Effector memory CD4-positive, alpha-beta T cell (primary cell): ENCODE measurements at regions not wholly inside any gene's neighbourhood (a gene's known extent, or its start where the extent isn't known, plus 50 kb on each side); places are given as distances from the start of the nearest gene placed in this dataset.

Experiments used
- DNase-seq, 3 donors: peaks; one replicate each; pipeline ENCODE4 v3.0.0-alpha.2; 2020
- H3K27ac ChIP-seq: 2 replicates; pipeline ENCODE4 v1.7.0; 2013; ENCODE audit warnings: mild to moderate bottlenecking, low read length, moderate library complexity; ENCODE audit not compliant: insufficient read depth, poor library complexity, severe bottlenecking
- H3K27me3 ChIP-seq: replicated peaks from 2 replicates; pipeline ENCODE4 v1.7.0; 2013; ENCODE audit warnings: mild to moderate bottlenecking, low read length; ENCODE audit not compliant: insufficient read depth, control insufficient read depth, poor library complexity, severe bottlenecking
- H3K36me3 ChIP-seq: 2 replicates; pipeline ENCODE4 v1.7.0; 2013; ENCODE audit warnings: mild to moderate bottlenecking, low read length, moderate library complexity; ENCODE audit not compliant: control insufficient read depth, insufficient read depth
- H3K4me1 ChIP-seq: 2 replicates; pipeline ENCODE4 v1.7.0; 2013; ENCODE audit warnings: low read length, mild to moderate bottlenecking; ENCODE audit not compliant: control insufficient read depth, insufficient read depth, poor library complexity, severe bottlenecking
- H3K4me3 ChIP-seq: 2 replicates; pipeline ENCODE4 v1.7.0; 2013; ENCODE audit warnings: low read length, low read depth, mild to moderate bottlenecking; ENCODE audit not compliant: insufficient read depth, poor library complexity, severe bottlenecking
- H3K9me3 ChIP-seq: 2 replicates; pipeline ENCODE4 v1.7.0; 2013; ENCODE audit warnings: mild to moderate bottlenecking, low read length, moderate library complexity; ENCODE audit not compliant: control insufficient read depth

DNA sequence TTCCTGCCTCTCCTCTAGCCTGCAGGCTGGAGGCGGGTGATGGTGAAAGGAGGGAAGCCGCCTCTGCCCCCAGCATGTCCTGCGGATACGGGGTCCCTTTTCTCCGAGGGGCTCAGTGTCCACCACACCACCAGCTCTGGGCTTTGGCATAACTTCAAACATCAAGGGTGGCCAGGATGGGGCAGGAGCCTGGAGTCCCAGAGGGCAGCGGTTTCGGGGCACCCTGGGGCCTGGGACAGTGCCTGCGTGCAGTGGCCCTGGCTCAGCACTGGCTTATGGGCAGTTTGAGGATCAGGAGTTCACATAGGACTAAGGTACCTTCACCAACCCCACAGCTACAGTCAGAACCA, 85.5 kb upstream of the GPC1 start:
- Histone ChIP-seq H3K27me3 (no peaks in the 10 kb centered on the region), H3K36me3 (no peaks in the 10 kb centered on the region), H3K27ac (no peak overlapping the region), H3K4me1 (no peaks in the 10 kb centered on the region), H3K4me3 (no peak overlapping the region), H3K9me3 (no peaks in the 10 kb centered on the region)
- DNase-seq = no peak

- no peak for DNase-seq
- no peaks in the 10 kb centered on the region for H3K27me3 ChIP-seq
- H3K9me3 ChIP-seq = no peaks in the 10 kb centered on the region
- H3K27ac ChIP-seq = no peak overlapping the region
- H3K4me1 ChIP-seq = no peaks in the 10 kb centered on the region
- H3K36me3 ChIP-seq = no peaks in the 10 kb centered on the region
- H3K4me3 ChIP-seq = no peak overlapping the region
These were observed 84.8 kb upstream of the GPC1 start for GRCh38 chr2:240350696-240351087.

GRCh38 chr2:240351088-240351741, 84.2 kb upstream of the GPC1 start:
- Histone ChIP-seq H3K27me3 (no peaks in the 10 kb centered on the region), H3K36me3 (no peaks in the 10 kb centered on the region), H3K4me3 (no peak overlapping the region), H3K4me1 (no peaks in the 10 kb centered on the region), H3K27ac (no peak overlapping the region), H3K9me3 (no peaks in the 10 kb centered on the region)
- DNase-seq = no peak

DNA sequence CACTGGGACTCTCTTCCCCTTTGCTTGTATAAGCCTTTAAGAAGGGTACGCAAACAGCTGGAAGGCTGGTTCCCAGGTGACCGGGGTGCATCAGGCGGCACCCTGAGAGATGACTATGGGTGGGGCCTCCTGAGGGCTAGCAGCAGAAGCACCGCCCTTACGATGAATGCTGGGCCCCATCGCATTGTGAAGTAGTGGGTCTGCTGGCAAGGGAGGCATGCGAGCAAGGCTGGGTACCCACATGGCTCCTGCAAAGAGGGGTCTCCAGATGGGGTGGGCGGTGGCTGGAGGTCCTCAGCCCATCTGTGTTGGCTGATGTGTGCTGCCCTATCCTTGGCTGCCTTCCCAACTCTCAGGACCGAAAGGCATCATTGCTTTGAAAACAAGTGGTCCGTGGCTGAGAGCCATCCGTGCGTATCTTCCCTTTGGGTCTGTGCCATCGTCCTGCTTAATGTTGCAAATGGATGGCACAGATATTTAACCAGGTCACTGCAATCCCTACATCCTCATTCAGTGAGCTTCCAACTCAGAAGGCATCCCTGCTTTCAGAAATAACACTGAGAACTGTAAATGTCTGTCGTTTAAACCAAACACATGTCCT, 83.5 kb upstream of the GPC1 start:
- H3K4me3 ChIP-seq = no peak overlapping the region
- no peak overlapping the region for H3K27ac ChIP-seq

DNA sequence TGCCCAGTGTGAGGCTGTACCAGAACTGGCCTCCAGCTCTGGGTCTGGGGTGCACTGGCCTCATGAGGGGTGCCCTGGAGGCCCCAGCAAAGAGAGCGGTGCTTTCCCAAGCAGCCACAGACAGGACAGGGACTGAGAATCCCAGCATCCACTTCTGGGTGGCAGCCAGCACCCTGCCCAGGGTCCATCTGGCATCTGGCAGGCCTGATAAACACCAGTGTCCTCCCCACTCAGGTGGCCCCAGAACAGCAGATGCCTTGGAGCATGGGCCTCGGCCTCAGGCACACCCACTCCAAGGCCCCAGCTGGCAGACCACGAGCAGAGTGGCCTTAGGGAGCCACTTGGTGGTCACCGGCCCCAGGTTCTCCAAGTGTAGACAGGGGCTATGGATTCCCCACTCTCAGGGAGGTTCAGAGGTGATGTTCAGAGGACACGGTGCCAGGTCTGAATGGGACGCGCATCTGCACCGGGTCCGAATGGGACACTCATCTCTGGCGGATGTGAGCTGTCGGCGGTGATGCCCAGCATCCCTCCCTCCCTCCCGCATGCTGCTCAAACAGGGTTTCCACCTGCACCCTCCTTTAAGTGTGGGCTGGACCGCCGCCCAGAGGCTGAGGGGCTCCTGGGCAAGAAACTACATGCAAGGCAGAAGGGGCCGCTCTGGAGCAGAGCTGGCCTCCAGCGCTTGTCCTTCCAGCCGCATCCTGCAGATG, 82.2 kb upstream of the GPC1 start:
- Histone ChIP-seq H3K9me3 (no peaks in the 10 kb centered on the region), H3K27me3 (no peaks in the 10 kb centered on the region), H3K27ac (no peak overlapping the region), H3K4me3 (no peak overlapping the region), H3K4me1 (no peaks in the 10 kb centered on the region), H3K36me3 (no peaks in the 10 kb centered on the region)
- no peak for DNase-seq

More for the DNA sequence above, 83.5 kb upstream of the GPC1 start:
- H3K27me3 ChIP-seq = no peaks in the 10 kb centered on the region
- H3K36me3 ChIP-seq = no peaks in the 10 kb centered on the region
- H3K4me1 ChIP-seq = no peaks in the 10 kb centered on the region
- no peaks in the 10 kb centered on the region for H3K9me3 ChIP-seq
- DNase-seq = no peak

DNA sequence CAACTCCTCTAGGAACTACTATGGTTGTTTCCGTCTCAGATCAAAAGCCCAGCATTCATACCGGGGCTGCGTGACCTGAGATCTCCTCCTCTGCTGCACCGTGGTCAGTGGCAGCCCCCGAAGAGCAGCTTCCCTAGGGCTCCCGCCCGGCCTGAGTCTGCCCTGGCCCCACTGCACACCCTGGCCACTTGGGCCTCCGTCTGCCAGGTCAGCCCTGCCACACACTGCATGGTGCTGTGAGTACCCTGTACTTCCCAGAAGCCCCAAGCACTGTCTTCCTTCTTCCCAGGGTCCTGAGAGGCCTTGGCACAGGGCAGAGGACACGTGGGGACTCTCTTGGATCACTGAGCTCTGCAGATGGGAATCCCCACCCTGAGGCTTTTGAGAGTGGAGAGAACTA, 81.5 kb upstream of the GPC1 start:
- Histone ChIP-seq H3K27me3 (no peaks in the 10 kb centered on the region), H3K27ac (no peak overlapping the region), H3K4me3 (no peak overlapping the region), H3K4me1 (no peaks in the 10 kb centered on the region), H3K36me3 (no peaks in the 10 kb centered on the region), H3K9me3 (no peaks in the 10 kb centered on the region)
- no peak for DNase-seq

- Histone ChIP-seq H3K36me3 (no peaks in the 10 kb centered on the region), H3K27ac (no peak overlapping the region), H3K27me3 (no peaks in the 10 kb centered on the region), H3K4me3 (no peak overlapping the region), H3K4me1 (no peaks in the 10 kb centered on the region), H3K9me3 (no peaks in the 10 kb centered on the region)
- no peak for DNase-seq
These were observed 80.2 kb upstream of the GPC1 start for GRCh38 chr2:240355001-240355891.

DNA sequence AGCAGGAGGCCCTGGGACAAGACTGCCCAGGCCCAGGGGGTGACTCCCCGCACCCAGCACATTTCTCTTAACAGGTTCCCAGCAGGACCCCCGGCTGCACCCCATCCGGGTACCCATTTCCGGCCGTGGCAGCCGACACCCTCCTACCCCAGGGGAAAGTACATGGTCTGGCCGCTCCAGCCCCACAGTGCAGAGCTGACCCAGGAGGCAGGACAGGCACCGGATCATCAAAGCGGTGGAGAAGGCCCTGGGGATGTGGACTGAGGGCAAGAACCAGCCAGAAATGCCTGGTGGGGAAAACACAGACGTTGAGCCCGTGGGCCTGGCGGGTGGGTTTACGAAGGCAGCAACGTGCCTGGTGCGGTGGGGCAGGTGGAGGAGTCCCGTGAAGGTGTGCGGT, 79.5 kb upstream of the GPC1 start:
- H3K27me3 ChIP-seq = no peaks in the 10 kb centered on the region
- no peak overlapping the region for H3K27ac ChIP-seq
- no peak overlapping the region for H3K4me3 ChIP-seq
- no peak for DNase-seq
- no peaks in the 10 kb centered on the region for H3K4me1 ChIP-seq
- no peaks in the 10 kb centered on the region for H3K9me3 ChIP-seq
- no peaks in the 10 kb centered on the region for H3K36me3 ChIP-seq

GRCh38 chr2:240356700-240357640, 78.5 kb upstream of the GPC1 start:
- no peak for DNase-seq

More at GRCh38 chr2:240356700-240357640, 78.5 kb upstream of the GPC1 start:
- no peaks in the 10 kb centered on the region for H3K27me3 ChIP-seq
- no peaks in the 10 kb centered on the region for H3K9me3 ChIP-seq
- no peaks in the 10 kb centered on the region for H3K4me1 ChIP-seq
- H3K4me3 ChIP-seq = no peak overlapping the region
- no peaks in the 10 kb centered on the region for H3K36me3 ChIP-seq
- H3K27ac ChIP-seq = no peak overlapping the region
